ENCODE measurements at regions not wholly inside any gene's neighbourhood (a gene's known extent, or its start where the extent isn't known, plus 50 kb on each side); places are given as distances from the start of the nearest gene placed in this dataset.
"Not testable (repeated sequence)": the region's sequence is repeated elsewhere in the genome, so short reads cannot be mapped to it uniquely, and the experiment has no call there.

- DNase-seq = no peak
Measured at GRCh38 chr1:157367870-157368269, 184.4 kb downstream of the FCRL5 start.

GRCh38 chr1:157367091-157367739, 185.1 kb downstream of the FCRL5 start:
- no peak for DNase-seq

GRCh38 chr1:157364612-157365011, 187.7 kb downstream of the FCRL5 start:
- no peak for DNase-seq

- peak; percentile 45 to 81 for DNase-seq
Measured at GRCh38 chr1:157363660-157364140, 188.6 kb downstream of the FCRL5 start.

- DNase-seq = peak in 1 of 2 experiments; percentile 72
Measured at GRCh38 chr1:157360023-157360390, 192.3 kb downstream of the FCRL5 start.

- DNase-seq = peak; percentile 65 to 79
Measured at GRCh38 chr1:157359314-157360022, 192.8 kb downstream of the FCRL5 start.

GRCh38 chr1:157357111-157357510, 195.2 kb downstream of the FCRL5 start:
- DNase-seq = peak; percentile 49 to 80

- DNase-seq = no peak
Measured at GRCh38 chr1:157356601-157357000, 195.7 kb downstream of the FCRL5 start.

GRCh38 chr1:157353546-157353945, 198.8 kb downstream of the FCRL5 start:
- no peak for DNase-seq

GRCh38 chr1:157352817-157353408, 199.4 kb downstream of the FCRL5 start:
- no peak for DNase-seq

- no peak for DNase-seq
Measured at GRCh38 chr1:157352216-157352615, 200.1 kb downstream of the FCRL5 start.

GRCh38 chr1:157351800-157352199, 200.5 kb downstream of the FCRL5 start:
- not testable (repeated sequence) for DNase-seq

- no peak for DNase-seq
Measured at GRCh38 chr1:157348538-157349480, 203.5 kb downstream of the FCRL5 start.

- DNase-seq = no peak
Measured at GRCh38 chr1:157347506-157347905, 204.8 kb downstream of the FCRL5 start.

- DNase-seq = not testable (repeated sequence)
Measured at GRCh38 chr1:157337785-157338184, 199.6 kb upstream of the ETV3 start.

GRCh38 chr1:157335056-157335455, 196.9 kb upstream of the ETV3 start:
- DNase-seq = no peak

GRCh38 chr1:157334041-157334440, 195.8 kb upstream of the ETV3 start:
- no peak for DNase-seq

GRCh38 chr1:157330177-157330576, 192.0 kb upstream of the ETV3 start:
- DNase-seq = not testable (repeated sequence)

- not testable (repeated sequence) for DNase-seq
Measured at GRCh38 chr1:157328120-157328519, 189.9 kb upstream of the ETV3 start.

GRCh38 chr1:157326173-157326859, 188.1 kb upstream of the ETV3 start:
- no peak for DNase-seq

- no peak for DNase-seq
Measured at GRCh38 chr1:157325220-157325619, 187.0 kb upstream of the ETV3 start.

GRCh38 chr1:157321972-157322371, 183.8 kb upstream of the ETV3 start:
- DNase-seq = not testable (repeated sequence)

All from NCI-H526 (cell line).